ENCODE measurements at regions not wholly inside any gene's neighbourhood (a gene's known extent, or its start where the extent isn't known, plus 50 kb on each side); places are given as distances from the start of the nearest gene placed in this dataset.
"Not testable (repeated sequence)": the region's sequence is repeated elsewhere in the genome, so short reads cannot be mapped to it uniquely, and the experiment has no call there.

DNA sequence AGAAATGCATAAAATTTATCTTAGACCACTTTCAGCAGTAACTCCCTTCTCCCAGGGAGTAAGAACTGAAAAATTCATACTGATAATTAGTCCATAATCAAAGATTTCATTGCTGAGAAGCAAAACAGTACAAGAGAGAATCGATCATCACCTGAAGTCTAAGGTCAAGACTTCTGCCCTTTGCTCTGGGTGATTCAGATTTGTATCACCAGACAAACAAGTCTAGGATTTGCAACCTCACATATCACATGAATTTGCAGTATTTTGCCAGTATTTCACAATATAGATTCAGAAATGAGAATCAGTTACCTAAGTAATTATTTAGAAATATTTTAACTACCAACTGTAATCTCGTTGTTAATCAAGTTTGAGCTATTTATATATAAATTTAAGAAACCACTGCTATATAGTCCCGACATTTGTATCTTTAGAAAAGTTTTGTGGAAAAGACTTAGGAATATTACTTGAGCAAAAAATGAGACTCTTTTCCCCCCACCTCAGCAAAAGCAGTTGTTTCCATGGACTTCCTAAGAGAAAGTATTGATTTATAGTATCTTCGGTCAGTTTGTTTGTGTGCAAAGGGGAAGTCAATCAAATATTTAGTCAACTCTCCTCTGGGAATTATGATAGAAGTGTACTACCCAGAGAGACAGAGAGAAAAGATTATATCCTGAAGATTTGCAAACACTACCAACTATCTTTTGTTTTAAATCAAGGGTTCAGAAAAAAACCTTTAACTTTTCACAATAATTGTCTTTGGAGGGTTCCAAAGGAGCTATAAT is 840.1 kb downstream of the TRHDE start:
- H3K36me3 ChIP-seq: no peaks in the 10 kb centered on the region
- H3K27ac ChIP-seq: no peak overlapping the region
- H3K4me1 ChIP-seq: no peaks in the 10 kb centered on the region
- H3K4me2 ChIP-seq: no peak overlapping the region
- no peaks in the 10 kb centered on the region for H3K27me3 ChIP-seq
- no peaks in the 10 kb centered on the region for H3K9me3 ChIP-seq
- H3K4me3 ChIP-seq: no peak overlapping the region
- TF ChIP-seq Cebpa-rat (IDR thresholded peaks at IDR 0.05): no peak
- no peak overlapping the region for H3K9ac ChIP-seq
- no peaks in the 10 kb centered on the region for H4K20me1 ChIP-seq

- H3K9me3 ChIP-seq: no peaks in the 10 kb centered on the region
- no peaks in the 10 kb centered on the region for H4K20me1 ChIP-seq
- H3K4me1 ChIP-seq: no peaks in the 10 kb centered on the region
- H3K4me2 ChIP-seq: no peak overlapping the region
- no peak overlapping the region for H3K9ac ChIP-seq
- H3K4me3 ChIP-seq: no peak overlapping the region
- TF ChIP-seq Cebpa-rat (IDR thresholded peaks at IDR 0.05): no peak
- H3K36me3 ChIP-seq: no peaks in the 10 kb centered on the region
- no peaks in the 10 kb centered on the region for H3K27me3 ChIP-seq
- no peak overlapping the region for H3K27ac ChIP-seq
Observed at GRCh38 chr12:73124480-73124879, 852.3 kb downstream of the TRHDE start.

- Histone ChIP-seq H3K9ac (no peak overlapping the region), H3K9me3 (no peaks in the 10 kb centered on the region), H3K4me2 (no peak overlapping the region), H3K27me3 (no peaks in the 10 kb centered on the region), H3K4me1 (no peaks in the 10 kb centered on the region), H3K27ac (no peak overlapping the region), H4K20me1 (no peaks in the 10 kb centered on the region), H3K4me3 (no peak overlapping the region), H3K36me3 (no peaks in the 10 kb centered on the region)
- TF ChIP-seq Cebpa-rat (IDR thresholded peaks at IDR 0.05): no peak
Observed at GRCh38 chr12:73125148-73125547, 853.0 kb downstream of the TRHDE start.

DNA sequence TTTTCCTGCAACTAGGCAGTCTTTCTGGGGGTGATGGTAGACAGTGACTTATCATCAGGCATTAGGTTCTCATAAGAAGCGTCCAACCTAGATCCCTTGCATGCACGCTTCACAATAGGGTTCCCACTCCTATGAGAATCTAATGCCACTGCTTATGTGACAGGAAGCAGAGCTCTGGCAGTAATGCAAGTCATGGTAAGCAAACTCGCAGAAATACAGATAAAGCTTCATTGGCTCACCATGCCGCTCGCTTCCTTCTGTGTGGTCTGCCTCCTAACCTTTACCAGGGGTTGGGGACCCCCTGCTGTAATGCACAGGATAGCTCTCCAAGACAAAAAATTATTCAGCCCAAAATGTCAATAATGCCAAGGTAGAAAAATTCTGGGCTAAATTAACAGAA is 864.2 kb downstream of the TRHDE start:
- Histone ChIP-seq H3K36me3 (no peaks in the 10 kb centered on the region), H4K20me1 (no peaks in the 10 kb centered on the region), H3K9ac (no peak overlapping the region), H3K27ac (no peak overlapping the region), H3K4me3 (no peak overlapping the region), H3K4me1 (no peaks in the 10 kb centered on the region), H3K9me3 (no peaks in the 10 kb centered on the region), H3K27me3 (no peaks in the 10 kb centered on the region), H3K4me2 (no peak overlapping the region)
- TF ChIP-seq Cebpa-rat (IDR thresholded peaks at IDR 0.05): no peak

DNA sequence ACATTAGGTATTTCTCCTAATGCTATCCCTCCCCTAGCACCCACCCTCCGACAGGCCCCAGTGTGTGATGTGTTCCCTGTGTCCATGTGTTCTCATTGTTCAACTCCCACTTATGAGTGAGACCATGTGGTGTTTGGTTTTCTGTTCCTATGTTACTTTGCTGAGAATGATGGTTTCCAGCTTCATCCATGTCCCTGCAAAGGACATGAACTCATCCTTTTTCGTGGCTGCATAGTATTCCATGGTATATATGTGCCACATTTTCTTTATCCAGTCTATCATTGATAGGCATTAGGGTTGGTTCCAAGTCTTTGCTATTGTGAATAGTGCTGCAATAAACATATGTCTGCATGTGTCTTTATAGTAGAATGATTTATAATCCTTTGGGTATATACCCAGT is 867.5 kb downstream of the TRHDE start:
- H3K9ac ChIP-seq, H3K27ac ChIP-seq, H3K4me1 ChIP-seq, H3K9me3 ChIP-seq, H3K36me3 ChIP-seq, H3K4me3 ChIP-seq, H4K20me1 ChIP-seq, H3K27me3 ChIP-seq, H3K4me2 ChIP-seq: not testable (repeated sequence)

DNA sequence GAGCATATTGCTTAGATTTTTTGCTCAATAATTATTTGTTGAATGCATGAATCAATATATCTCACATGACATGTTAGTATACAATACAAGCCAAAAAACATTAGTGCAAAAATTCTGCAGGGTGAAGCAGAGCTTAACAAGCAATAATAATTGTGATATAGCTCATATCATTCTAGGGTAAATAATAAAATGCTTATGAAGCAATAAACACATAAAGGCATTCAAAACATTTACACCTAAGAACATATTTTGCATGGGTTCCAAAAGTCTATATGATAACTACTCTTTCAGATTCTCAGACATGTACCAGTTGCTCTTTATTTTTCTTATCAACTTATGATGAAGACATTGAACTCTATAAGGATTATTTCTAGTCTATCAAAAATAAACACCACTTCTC is 886.2 kb downstream of the TRHDE start:
- no peak for TF ChIP-seq Cebpa-rat (IDR thresholded peaks at IDR 0.05)

GRCh38 chr12:73159954-73160353 is 887.8 kb downstream of the TRHDE start:
- Histone ChIP-seq H3K9ac (no peak overlapping the region), H3K27ac (no peak overlapping the region), H4K20me1 (no peaks in the 10 kb centered on the region), H3K4me3 (no peak overlapping the region), H3K9me3 (no peaks in the 10 kb centered on the region), H3K36me3 (no peaks in the 10 kb centered on the region), H3K4me1 (no peaks in the 10 kb centered on the region), H3K27me3 (no peaks in the 10 kb centered on the region), H3K4me2 (no peak overlapping the region)
- no peak for TF ChIP-seq Cebpa-rat (IDR thresholded peaks at IDR 0.05)

More for the DNA sequence above, 886.2 kb downstream of the TRHDE start:
- Histone ChIP-seq H3K36me3 (no peaks in the 10 kb centered on the region), H3K9me3 (no peaks in the 10 kb centered on the region), H3K9ac (no peak overlapping the region), H3K27ac (no peak overlapping the region), H3K4me2 (no peak overlapping the region), H3K27me3 (no peaks in the 10 kb centered on the region), H4K20me1 (no peaks in the 10 kb centered on the region), H3K4me1 (no peaks in the 10 kb centered on the region), H3K4me3 (no peak overlapping the region)

GRCh38 chr12:73161970-73162369 is 889.8 kb downstream of the TRHDE start:
- no peaks in the 10 kb centered on the region for H3K9me3 ChIP-seq
- no peaks in the 10 kb centered on the region for H3K4me1 ChIP-seq
- no peak overlapping the region for H3K27ac ChIP-seq
- no peaks in the 10 kb centered on the region for H3K27me3 ChIP-seq
- no peaks in the 10 kb centered on the region for H4K20me1 ChIP-seq
- H3K36me3 ChIP-seq: no peaks in the 10 kb centered on the region
- no peak overlapping the region for H3K9ac ChIP-seq
- no peak for TF ChIP-seq Cebpa-rat (IDR thresholded peaks at IDR 0.05)
- no peak overlapping the region for H3K4me3 ChIP-seq
- no peak overlapping the region for H3K4me2 ChIP-seq

- Histone ChIP-seq H3K27ac (no peak overlapping the region), H3K36me3 (no peaks in the 10 kb centered on the region), H3K4me3 (no peak overlapping the region), H4K20me1 (no peaks in the 10 kb centered on the region), H3K9me3 (peaks cover 15% of the 10 kb centered on the region), H3K4me1 (peaks cover 5% of the 10 kb centered on the region; the same call in 1 of the 2 replicates), H3K4me2 (no peak overlapping the region), H3K27me3 (no peaks in the 10 kb centered on the region), H3K9ac (no peak overlapping the region)
- no peak for TF ChIP-seq Cebpa-rat (IDR thresholded peaks at IDR 0.05)
Observed at GRCh38 chr12:73180734-73181133, 908.6 kb downstream of the TRHDE start.

DNA sequence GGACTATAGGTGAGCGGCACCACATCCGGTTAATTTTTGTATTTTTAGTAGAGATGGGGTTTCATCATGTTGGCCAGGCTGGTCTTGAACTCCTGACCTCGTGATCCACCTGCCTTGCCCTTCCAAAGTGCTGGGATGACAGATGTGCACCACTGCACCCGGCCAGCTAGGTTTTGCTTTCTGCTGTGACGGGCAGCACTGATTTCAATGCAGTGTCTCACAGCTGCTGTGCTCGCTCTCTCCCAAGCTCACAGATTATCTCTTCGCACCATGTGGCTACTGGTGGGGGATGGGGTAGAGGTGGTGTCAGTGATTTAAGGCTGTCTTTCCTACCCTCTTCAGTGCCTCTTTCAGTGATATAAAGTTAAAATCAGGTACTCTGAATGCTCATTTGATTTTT is 909.1 kb downstream of the TRHDE start:
- no peaks in the 10 kb centered on the region for H3K27me3 ChIP-seq
- peaks cover 5% of the 10 kb centered on the region; the same call in 1 of the 2 replicates for H3K4me1 ChIP-seq
- no peak overlapping the region for H3K4me3 ChIP-seq
- H3K9me3 ChIP-seq: peaks cover 20% of the 10 kb centered on the region
- H3K36me3 ChIP-seq: no peaks in the 10 kb centered on the region
- H3K9ac ChIP-seq: no peak overlapping the region
- no peaks in the 10 kb centered on the region for H4K20me1 ChIP-seq
- no peak overlapping the region for H3K4me2 ChIP-seq
- H3K27ac ChIP-seq: no peak overlapping the region
- no peak for TF ChIP-seq Cebpa-rat (IDR thresholded peaks at IDR 0.05)

DNA sequence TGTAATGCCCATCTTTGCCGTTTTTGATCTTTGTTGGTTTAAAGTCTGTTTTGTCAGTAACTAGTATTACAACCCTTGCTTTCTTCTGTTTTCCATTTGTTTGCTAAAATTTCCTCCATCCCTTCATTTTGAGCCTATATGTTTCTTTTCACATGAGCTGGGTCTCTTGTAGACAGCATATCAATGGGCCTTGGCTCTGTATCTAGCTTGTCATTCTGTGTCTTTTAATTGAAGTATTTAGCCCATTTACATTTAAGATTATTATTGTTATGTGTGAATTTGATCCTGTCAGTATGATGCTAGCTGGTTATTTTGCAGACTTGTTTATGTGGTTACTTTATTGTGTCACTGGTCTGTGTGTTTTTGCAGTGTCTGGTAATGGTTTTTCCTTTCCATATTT is 913.2 kb downstream of the TRHDE start:
- Histone ChIP-seq H3K9me3 (peaks cover 23% of the 10 kb centered on the region), H3K27me3 (no peaks in the 10 kb centered on the region), H3K9ac (no peak overlapping the region), H3K27ac (no peak overlapping the region), H3K4me3 (no peak overlapping the region), H3K4me2 (no peak overlapping the region), H3K36me3 (no peaks in the 10 kb centered on the region), H4K20me1 (no peaks in the 10 kb centered on the region), H3K4me1 (no peaks in the 10 kb centered on the region)
- TF ChIP-seq Cebpa-rat (IDR thresholded peaks at IDR 0.05): no peak
